Stimulated activated CD8-positive, alpha-beta memory T cell treated with anti-CD3 and anti-CD28 coated beads, Interleukin-15, amount 100 ng/mL, for 48 hours (primary cell): ENCODE measurements at regions not wholly inside any gene's neighbourhood (a gene's known extent, or its start where the extent isn't known, plus 50 kb on each side); places are given as distances from the start of the nearest gene placed in this dataset.
"Not testable (repeated sequence)": the region's sequence is repeated elsewhere in the genome, so short reads cannot be mapped to it uniquely, and the experiment has no call there.

Experiments used
- DNase-seq, 2 donors: peaks; one replicate each; pipeline ENCODE4 v3.0.0-alpha.2; 2020; ENCODE audit warnings: low read depth in 2 of 2

GRCh38 chr10:119996944-119997343 lies 104.4 kb downstream of the SEC23IP start:
- DNase-seq, result no peak

GRCh38 chr10:119997429-119997828 lies 104.9 kb downstream of the SEC23IP start:
- no peak for DNase-seq

GRCh38 chr10:120002785-120003184 lies 110.3 kb downstream of the SEC23IP start:
- no peak for DNase-seq

DNA sequence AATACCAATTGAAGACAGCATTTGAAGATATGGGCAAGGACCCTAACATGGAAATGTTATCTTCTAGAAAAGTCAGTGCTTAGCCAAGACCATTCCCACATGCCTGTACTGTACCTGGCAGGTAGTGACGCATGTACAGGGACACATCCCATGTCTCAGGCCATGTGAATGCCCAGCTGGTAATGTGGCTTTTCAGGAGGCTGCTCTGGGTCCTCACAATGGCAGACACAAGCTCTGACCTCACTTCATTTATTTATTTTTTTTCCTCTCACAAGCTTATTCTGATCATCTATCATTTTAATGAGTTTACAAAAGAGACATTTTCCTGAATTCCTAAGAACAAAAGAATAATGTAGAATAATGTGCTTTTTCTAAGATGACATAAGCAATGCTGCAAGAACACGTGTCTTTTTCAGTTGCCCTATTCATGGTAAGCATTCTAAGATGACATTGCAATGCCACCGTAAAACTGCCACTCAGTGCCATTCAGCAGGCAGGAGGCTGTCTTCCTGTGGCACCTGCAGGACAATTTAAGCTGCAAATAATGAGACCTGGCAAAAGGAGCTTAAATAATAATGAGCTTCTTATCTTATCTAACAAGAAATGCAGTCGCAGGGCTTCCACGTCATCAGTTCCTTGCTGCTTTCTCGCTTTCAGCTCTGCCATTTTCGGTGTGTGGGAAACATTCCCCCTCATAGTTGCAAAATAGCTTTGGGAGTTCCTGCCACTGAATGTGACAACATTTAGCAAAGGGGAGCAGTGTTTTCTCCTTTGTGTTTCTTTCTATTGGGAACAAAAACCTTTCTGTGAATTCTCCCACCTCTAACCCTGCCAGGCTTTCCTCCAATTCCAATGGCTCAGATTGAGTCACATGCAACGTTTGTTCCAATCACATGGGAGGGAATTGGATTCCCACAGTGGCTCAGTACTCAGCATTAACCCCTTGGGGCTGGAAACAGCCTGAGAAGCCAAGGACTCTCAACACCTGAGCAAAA lies 113.0 kb downstream of the SEC23IP start:
- no peak for DNase-seq

GRCh38 chr10:120007261-120007660 lies 114.7 kb downstream of the SEC23IP start:
- no peak for DNase-seq

GRCh38 chr10:120011359-120012130 lies 119.0 kb downstream of the SEC23IP start:
- DNase-seq, result no peak

DNA sequence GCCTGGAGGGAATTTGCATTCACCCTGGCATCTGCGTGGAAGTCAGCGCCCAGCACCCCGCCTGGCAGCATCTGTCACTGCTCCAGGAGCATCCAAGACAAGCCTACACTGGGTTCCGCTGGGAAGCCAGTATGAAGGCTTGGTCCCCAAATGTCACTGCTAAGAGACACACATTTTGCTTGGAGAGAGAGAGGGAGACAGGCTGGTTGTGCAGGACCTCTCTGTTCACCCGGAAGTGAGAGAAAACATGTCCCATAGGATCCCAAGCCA lies 119.5 kb downstream of the SEC23IP start:
- DNase-seq, result no peak

- DNase-seq, result no peak
Measured at GRCh38 chr10:120012566-120012965, 120.0 kb downstream of the SEC23IP start.

GRCh38 chr10:120014031-120014430 lies 121.5 kb downstream of the SEC23IP start:
- no peak for DNase-seq

- no peak for DNase-seq
Measured at GRCh38 chr10:120015064-120015463, 122.5 kb downstream of the SEC23IP start.

DNA sequence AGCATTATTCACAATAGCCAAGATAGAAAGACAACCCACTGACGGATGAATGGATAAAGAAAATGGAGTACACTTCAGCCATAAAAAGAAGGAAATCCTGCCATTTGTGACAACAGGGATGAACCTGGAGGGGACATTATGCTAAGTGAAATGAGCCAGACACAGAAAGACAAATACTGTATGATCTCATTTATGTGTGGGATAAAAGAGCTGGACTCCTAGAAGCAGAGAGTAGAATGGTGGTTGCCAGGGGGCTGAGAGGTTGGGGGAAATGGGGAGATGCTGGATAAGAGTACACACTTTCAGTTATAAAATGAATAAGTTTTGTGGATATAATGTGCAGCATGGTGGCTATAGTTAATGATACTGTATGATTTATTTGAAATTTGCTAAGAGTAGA lies 124.4 kb downstream of the SEC23IP start:
- no peak for DNase-seq

DNA sequence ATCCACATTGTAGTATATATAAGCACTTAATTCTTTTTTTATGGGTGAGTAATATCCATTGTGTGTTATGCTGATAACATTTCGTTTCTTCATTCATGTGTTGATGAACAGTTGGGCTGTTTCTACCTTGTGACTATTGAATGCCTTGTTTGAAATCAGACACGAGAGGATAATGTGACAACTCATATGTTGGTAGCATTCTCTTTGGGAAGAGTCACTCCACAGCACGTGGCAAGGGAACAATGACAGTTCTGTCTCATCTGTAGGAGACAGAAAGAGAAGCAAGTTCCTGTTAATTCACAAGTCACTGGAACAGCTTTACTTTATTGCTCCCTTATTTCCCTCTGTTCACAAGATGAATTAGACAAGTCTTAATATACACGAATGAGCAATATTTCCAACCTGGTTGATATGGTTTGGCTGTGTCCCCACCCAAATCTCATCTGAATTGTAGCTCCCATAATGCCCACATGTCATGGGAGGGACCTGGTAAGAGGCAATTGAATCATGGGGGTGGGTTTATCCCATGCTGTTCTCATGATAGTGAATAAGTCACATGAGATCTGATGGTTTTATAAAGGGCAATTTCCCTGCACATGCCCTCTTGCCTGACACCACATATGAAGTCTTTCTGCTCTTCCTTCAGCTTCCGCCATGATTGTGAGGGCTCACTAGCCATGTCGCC lies 125.3 kb downstream of the SEC23IP start:
- DNase-seq, result no peak

DNA sequence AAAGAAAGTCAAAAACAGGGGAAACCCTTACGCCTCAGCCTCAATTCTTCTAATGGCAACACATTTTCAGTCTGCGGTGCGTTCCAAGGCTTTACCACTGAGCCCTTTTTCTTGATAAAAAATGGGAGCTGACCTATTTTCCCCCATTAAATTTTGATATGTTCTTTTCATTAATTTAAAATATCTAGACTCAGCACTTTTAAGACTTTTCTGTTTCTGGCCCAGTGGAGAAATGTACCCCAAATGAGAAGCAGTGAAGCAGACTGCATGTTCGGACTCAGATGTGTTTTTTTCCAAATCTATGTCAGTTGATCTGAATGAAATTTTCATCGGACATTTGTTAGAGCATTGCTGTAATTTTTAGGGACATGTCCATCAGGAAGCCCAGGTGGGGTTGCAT lies 126.2 kb downstream of the SEC23IP start:
- DNase-seq, result no peak

GRCh38 chr10:120019568-120019967 lies 127.0 kb downstream of the SEC23IP start:
- DNase-seq, result no peak

GRCh38 chr10:120022357-120022756 lies 129.8 kb downstream of the SEC23IP start:
- DNase-seq, result no peak

DNA sequence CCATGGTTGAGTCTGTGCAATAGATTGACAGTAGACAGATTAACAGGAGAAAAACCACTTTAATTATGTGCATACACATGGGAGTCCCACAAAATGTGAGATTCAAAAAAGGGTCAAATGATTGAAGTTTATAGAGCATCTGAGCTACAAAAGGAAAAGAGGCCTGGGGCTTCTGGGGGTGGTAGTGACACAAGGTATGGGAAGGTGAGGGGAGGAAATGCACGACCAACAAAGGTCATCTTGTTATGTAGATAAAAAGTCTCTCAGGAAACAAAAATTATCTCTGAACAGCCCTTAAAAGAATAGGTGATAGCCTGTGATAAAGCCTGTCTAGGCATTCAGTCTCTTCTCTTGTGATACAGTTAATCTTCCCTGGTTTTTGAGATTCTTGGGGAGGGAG lies 141.7 kb downstream of the SEC23IP start:
- DNase-seq, result no peak

- no peak for DNase-seq
Measured at GRCh38 chr10:120039046-120039445, 146.5 kb downstream of the SEC23IP start.

DNA sequence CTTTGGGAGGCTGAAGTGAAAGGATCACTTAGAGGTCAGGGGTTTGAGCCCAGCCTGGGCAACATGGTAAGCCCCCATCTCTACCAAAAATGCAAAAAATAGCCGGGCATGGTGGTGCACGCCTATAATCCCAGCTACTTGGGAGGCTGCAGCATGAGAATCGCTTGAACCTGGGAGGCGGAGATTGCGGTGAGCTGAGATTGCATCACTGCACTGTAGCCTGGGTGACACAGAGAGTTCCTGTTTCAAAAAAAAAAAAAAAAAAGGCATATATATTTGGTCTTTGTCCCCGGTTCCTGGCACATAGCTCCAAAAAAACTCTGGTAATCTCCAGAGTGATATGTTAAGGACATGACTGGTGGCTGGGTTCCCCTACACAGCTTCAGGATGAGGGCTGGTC lies 147.3 kb downstream of the SEC23IP start:
- no peak for DNase-seq

DNA sequence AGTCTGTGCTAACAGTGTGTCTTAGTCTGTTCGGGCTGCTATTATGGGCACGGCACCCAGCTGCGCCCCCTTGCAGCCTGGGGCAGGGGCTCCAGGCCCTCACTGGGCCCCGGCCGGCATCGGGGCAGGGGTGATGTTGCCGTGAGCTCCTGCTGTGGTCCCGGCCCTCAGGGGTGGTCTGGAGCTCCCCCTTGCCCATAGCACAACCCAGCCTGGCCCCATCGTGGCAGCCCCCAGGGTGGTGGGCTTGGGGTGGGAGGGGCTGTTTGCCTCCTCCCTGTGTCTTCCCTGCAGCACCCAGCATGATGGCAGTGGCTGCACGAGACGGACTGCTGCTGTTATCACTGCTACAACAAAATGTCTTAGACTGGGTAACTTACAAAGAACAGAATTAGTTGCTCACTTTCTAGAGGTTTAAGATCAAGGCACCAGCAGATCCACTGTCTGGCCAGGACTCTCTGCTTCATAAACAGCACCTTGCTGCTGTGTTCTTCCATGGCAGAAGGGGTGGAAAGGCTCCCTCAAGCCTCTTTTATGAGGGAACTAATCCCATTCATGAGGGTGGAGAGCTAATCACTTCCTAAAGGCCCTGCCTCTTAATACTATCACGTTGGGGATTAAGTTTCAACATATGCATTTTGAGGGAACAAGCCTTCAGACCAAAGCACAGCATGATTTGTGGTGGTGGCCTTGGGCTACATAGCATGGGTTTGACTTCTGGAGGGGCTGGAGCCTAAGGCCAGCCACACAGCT lies 149.5 kb downstream of the SEC23IP start:
- DNase-seq, result no peak

- no peak for DNase-seq
Measured at GRCh38 chr10:120042705-120043104, 150.2 kb downstream of the SEC23IP start.

GRCh38 chr10:120047373-120047772 lies 154.8 kb downstream of the SEC23IP start:
- DNase-seq, result not testable (repeated sequence)

GRCh38 chr10:120047926-120048325 lies 155.4 kb downstream of the SEC23IP start:
- DNase-seq, result no peak
